Upper lobe of right lung (tissue), 1 donor: ENCODE measurements at regions not wholly inside any gene's neighbourhood (a gene's known extent, or its start where the extent isn't known, plus 50 kb on each side); places are given as distances from the start of the nearest gene placed in this dataset.

Experiments
- ATAC-seq: fragments of 200-7000 bp; cut with Tn5 transposase; one replicate; pipeline ENCODE4 v1.9.1; 2020; ENCODE audit warnings: mild to moderate bottlenecking, moderate library complexity
- DNase-seq: peaks from one replicate; pipeline ENCODE4 v3.0.0-alpha.2; 2020
- H3K27ac ChIP-seq: fragments of 200-600 bp; one replicate; pipeline ENCODE4 v1.8.0; 2022
- H3K27me3 ChIP-seq: fragments of 200-600 bp; one replicate; pipeline ENCODE4 v1.8.0; 2022; ENCODE audit warnings: mild to moderate bottlenecking
- H3K36me3 ChIP-seq: fragments of 200-600 bp; one replicate; pipeline ENCODE4 v1.8.0; 2022
- H3K4me1 ChIP-seq: fragments of 200-600 bp; one replicate; pipeline ENCODE4 v1.8.0; 2022
- H3K4me3 ChIP-seq: fragments of 200-600 bp; one replicate; pipeline ENCODE4 v1.8.0; 2022; ENCODE audit warnings: mild to moderate bottlenecking
- H3K9me3 ChIP-seq: fragments of 200-600 bp; one replicate; pipeline ENCODE4 v1.8.0; 2022
- intact Hi-C: fragments of 100-400 bp; cut with DNase I; formaldehyde crosslinking; loops from one replicate; pipeline ENCODE4 v1.11.0; 2022
- TF ChIP-seq, protein P1 (sequence below): fragments of 200-600 bp; IDR thresholded peaks from one replicate; pipeline ENCODE4 v1.8.0; 2022; ENCODE audit warnings: antibody characterized with exemption
- donor health status: DM: no; HTN: yes; CAD: no; lungs with severe emphysema.

DNA sequence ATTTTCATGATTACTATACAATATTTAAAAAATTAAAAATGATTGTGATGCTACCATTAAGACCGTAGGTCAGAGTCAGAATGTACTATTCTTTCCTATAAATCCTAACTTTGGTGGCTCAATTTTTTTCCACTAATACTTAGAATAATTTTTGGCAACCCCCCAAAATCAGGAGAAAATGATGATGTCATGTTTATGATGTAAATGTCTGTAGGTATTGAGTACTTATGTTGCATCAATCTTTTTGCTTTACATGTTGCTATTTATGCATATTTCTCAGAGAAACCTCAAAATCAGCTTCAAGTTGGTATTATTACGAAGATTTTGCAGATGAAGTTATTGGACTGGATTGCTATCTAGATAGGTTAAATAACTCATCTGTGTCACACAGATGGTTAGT, 371.2 kb downstream of the ADGRL2 start:
- TF ChIP-seq, protein P1, sequence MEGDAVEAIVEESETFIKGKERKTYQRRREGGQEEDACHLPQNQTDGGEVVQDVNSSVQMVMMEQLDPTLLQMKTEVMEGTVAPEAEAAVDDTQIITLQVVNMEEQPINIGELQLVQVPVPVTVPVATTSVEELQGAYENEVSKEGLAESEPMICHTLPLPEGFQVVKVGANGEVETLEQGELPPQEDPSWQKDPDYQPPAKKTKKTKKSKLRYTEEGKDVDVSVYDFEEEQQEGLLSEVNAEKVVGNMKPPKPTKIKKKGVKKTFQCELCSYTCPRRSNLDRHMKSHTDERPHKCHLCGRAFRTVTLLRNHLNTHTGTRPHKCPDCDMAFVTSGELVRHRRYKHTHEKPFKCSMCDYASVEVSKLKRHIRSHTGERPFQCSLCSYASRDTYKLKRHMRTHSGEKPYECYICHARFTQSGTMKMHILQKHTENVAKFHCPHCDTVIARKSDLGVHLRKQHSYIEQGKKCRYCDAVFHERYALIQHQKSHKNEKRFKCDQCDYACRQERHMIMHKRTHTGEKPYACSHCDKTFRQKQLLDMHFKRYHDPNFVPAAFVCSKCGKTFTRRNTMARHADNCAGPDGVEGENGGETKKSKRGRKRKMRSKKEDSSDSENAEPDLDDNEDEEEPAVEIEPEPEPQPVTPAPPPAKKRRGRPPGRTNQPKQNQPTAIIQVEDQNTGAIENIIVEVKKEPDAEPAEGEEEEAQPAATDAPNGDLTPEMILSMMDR: no peak
- Histone ChIP-seq H3K4me3 (no peak overlapping the region), H3K36me3 (no peaks in the 10 kb centered on the region), H3K27ac (no peak overlapping the region), H3K9me3 (no peaks in the 10 kb centered on the region), H3K4me1 (no peaks in the 10 kb centered on the region), H3K27me3 (no peaks in the 10 kb centered on the region)
- DNase-seq: no peak
- ATAC-seq: no peak
- intact Hi-C loops: no loop called here

DNA sequence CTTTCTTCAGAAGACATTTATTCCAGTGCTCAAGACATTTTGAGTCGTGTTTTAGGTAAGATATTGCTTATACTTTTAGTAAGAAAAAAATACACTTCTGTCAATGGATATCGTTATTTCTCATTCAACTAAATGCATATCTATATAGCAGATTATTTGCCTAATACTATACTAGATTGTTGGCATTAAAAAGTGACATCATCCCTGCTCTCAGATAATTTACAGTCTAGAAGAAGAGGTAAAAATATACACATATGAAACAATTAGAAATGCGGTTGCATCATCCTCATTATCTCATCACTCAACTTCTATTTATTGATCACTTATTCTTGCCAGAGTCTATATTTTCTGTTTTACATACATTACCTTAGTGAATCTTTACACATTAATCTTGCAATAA, 367.7 kb downstream of the ADGRL2 start:
- ATAC-seq (no peak), DNase-seq (no peak)
- no peak overlapping the region for H3K4me3 ChIP-seq
- no peaks in the 10 kb centered on the region for H3K36me3 ChIP-seq
- no peak overlapping the region for H3K27ac ChIP-seq
- intact Hi-C loops: no loop called here
- H3K9me3 ChIP-seq: no peaks in the 10 kb centered on the region
- H3K4me1 ChIP-seq: no peaks in the 10 kb centered on the region
- H3K27me3 ChIP-seq: no peaks in the 10 kb centered on the region
- TF ChIP-seq, protein P1: no peak

DNA sequence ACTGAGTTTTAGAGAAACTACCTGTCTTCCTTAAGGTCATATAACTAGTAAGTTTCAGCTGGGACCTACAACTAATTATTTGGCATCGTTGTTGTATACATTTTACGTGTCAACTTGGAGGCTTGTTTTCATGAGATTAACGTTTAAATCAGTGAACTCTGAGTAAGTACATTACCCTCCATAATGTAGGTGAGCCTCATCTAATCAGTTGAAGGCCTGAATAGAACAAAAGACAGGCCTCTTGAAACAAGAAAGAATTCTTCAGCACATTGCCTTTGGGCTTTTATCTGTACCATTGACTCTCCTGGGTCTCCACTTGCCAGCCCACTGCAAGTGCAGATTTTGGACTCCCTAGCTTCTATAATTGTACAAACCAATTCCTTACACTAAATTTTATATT, 364.6 kb downstream of the ADGRL2 start:
- no peak overlapping the region for H3K4me3 ChIP-seq
- H3K27me3 ChIP-seq: no peaks in the 10 kb centered on the region
- intact Hi-C loops: no loop called here
- ATAC-seq: no peak
- no peak for DNase-seq
- no peak overlapping the region for H3K27ac ChIP-seq
- H3K9me3 ChIP-seq: no peaks in the 10 kb centered on the region
- TF ChIP-seq, protein P1: no peak
- no peaks in the 10 kb centered on the region for H3K36me3 ChIP-seq
- H3K4me1 ChIP-seq: peaks cover 14% of the 10 kb centered on the region

DNA sequence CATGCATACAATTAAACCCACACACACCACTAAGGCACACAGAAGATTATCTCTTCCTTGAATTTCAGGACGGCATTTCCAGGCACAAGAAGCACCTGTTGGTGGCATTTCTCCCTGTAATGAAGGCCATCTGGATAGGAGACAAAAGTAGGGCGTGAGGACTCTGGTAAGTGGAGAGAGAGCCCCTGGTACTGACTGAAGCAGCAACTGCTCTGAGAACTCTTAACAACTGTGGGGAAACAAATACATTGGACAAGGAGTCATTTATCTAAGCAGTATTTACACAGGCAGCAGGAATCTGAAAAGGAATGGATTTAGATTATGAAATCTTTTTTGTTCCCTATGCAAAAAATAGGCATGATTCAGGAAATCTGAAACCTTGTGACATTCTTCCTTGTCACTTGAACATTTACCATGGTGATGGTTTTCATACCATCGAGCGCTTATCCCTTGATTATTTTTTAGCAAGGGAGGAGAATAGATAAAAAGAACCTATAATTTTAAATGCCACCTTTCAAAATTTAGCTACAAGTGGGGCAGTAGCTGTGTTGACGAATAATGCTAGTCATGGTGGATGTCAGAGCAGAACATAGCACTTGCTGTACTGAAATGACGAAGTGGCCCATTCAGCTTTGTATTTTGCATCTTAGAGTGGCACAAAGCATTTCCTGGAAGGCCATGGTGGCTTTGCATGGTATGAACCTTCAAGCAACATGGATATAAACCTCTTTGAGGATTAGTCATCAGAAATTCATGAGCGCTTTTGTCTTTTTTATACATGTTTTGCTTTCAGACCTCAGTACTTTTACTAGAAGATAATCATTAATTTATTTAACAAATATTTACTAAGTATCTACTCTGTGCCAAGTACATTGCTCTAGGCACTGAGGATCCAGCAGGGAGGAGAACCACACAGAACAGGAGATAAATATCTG, 362.0 kb downstream of the ADGRL2 start:
- no peaks in the 10 kb centered on the region for H3K36me3 ChIP-seq
- peaks cover 14% of the 10 kb centered on the region for H3K4me1 ChIP-seq
- DNase-seq (no peak), ATAC-seq (peak; percentile 66)
- H3K9me3 ChIP-seq: no peaks in the 10 kb centered on the region
- no peaks in the 10 kb centered on the region for H3K27me3 ChIP-seq
- intact Hi-C loops: no loop called here
- H3K27ac ChIP-seq: peak overlapping the region; percentile 38
- TF ChIP-seq, protein P1: no peak
- no peak overlapping the region for H3K4me3 ChIP-seq

DNA sequence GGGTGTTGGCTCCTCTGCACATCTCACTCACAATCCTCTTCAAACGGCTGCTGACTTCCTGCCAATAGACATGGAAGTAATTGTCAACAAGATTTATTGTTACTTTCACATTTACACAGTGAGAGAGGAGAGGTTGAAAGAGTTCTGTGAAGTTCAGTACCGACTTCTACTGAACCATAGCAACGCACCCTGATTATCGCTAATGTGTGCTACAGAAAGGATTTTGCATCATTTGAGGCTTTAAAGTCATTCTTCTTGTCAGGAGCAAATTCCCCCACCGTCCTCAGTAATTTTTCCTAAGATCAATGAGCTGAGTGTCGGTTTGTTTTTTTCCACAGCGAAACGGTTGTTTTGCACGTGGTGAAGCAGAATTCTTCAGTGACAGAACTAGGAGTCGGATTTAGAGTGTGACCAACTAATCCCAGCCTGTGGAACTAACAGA, 361.0 kb downstream of the ADGRL2 start:
- DNase-seq: no peak
- intact Hi-C loops: no loop called here
- peak; percentile 16 for ATAC-seq
- Histone ChIP-seq H3K27ac (peak overlapping the region; percentile 38), H3K4me3 (peak overlapping the region; percentile 27), H3K4me1 (peaks cover 14% of the 10 kb centered on the region), H3K27me3 (no peaks in the 10 kb centered on the region), H3K9me3 (no peaks in the 10 kb centered on the region), H3K36me3 (no peaks in the 10 kb centered on the region)
- TF ChIP-seq, protein P1: no peak
